Liver (tissue), 3 donors: ENCODE measurements at regions not wholly inside any gene's neighbourhood (a gene's known extent, or its start where the extent isn't known, plus 50 kb on each side); places are given as distances from the start of the nearest gene placed in this dataset.

ENCODE experiments used
- EGR1 ChIP-seq, 2 donors: IDR thresholded peaks; 2 replicates each; pipeline ENCODE4 v1.6.1; 2016 to 2018; ENCODE audit warnings: antibody characterized with exemption in 2 of 2, low read depth in 2 of 2
- GABPA ChIP-seq, 2 donors: IDR thresholded peaks in 1 of 2; conservative IDR thresholded peaks in 1 of 2; 2 replicates each; pipeline ENCODE4 v1.6.1; 2016; ENCODE audit warnings: antibody characterized with exemption in 2 of 2, mild to moderate bottlenecking in 1 of 2, moderate library complexity in 1 of 2
- JUND ChIP-seq, 2 donors: IDR thresholded peaks; 2 replicates each; pipeline ENCODE4 v1.6.1; 2016; ENCODE audit warnings: antibody characterized with exemption in 2 of 2
- NR2F2 ChIP-seq: IDR thresholded peaks from 2 replicates; pipeline ENCODE4 v1.6.1; 2016; ENCODE audit warnings: antibody characterized with exemption
- RAD21 ChIP-seq, 2 donors: IDR thresholded peaks; 2 replicates each; pipeline ENCODE4 v1.6.1; 2016; ENCODE audit warnings: antibody characterized with exemption in 2 of 2, mild to moderate bottlenecking in 2 of 2
- TAF1 ChIP-seq: conservative IDR thresholded peaks from 2 replicates; pipeline ENCODE4 v1.6.1; 2016; ENCODE audit warnings: antibody characterized with exemption, mild to moderate bottlenecking
- YY1 ChIP-seq: IDR thresholded peaks from 2 replicates; pipeline ENCODE4 v1.6.1; 2016; ENCODE audit warnings: antibody characterized with exemption, mild to moderate bottlenecking
- TF ChIP-seq, protein P1 (sequence below): fragments of 150-350 bp; IDR thresholded peaks from 2 replicates; pipeline ENCODE4 v1.5.1; 2017; ENCODE audit warnings: improper control_type of control experiment, low read depth, low read length; ENCODE audit not compliant: missing input control
- TF ChIP-seq, protein P2 (sequence below): IDR thresholded peaks from 2 replicates; pipeline ENCODE4 v1.6.1; 2016; ENCODE audit warnings: antibody characterized with exemption, mild to moderate bottlenecking
- TF ChIP-seq, protein P3 (sequence below): IDR thresholded peaks from 2 replicates; pipeline ENCODE4 v1.6.1; 2016; ENCODE audit warnings: antibody characterized with exemption
- donor health status: healthy.
- donor health status: healthy.

DNA sequence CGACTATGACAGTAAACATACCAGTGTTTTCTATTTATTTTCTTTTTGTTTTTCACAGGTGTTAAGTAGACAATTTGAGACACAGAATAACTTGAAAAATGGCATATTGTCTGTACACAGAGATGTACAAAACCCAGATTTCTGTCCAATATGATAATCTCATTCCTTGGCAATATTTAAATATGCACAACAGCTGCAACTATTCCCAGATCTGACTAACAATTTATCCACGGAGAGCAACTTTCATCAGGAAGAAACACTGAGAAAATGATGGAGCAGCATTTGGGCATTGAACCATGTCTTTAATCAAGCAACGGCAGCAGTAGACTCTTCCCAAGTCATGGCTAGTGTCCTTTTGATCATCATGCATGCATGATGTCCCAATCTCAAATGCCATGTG lies 452.6 kb downstream of the ZPLD1 start:
- TF ChIP-seq, protein P1, sequence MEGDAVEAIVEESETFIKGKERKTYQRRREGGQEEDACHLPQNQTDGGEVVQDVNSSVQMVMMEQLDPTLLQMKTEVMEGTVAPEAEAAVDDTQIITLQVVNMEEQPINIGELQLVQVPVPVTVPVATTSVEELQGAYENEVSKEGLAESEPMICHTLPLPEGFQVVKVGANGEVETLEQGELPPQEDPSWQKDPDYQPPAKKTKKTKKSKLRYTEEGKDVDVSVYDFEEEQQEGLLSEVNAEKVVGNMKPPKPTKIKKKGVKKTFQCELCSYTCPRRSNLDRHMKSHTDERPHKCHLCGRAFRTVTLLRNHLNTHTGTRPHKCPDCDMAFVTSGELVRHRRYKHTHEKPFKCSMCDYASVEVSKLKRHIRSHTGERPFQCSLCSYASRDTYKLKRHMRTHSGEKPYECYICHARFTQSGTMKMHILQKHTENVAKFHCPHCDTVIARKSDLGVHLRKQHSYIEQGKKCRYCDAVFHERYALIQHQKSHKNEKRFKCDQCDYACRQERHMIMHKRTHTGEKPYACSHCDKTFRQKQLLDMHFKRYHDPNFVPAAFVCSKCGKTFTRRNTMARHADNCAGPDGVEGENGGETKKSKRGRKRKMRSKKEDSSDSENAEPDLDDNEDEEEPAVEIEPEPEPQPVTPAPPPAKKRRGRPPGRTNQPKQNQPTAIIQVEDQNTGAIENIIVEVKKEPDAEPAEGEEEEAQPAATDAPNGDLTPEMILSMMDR = no peak
- TF ChIP-seq, protein P2, sequence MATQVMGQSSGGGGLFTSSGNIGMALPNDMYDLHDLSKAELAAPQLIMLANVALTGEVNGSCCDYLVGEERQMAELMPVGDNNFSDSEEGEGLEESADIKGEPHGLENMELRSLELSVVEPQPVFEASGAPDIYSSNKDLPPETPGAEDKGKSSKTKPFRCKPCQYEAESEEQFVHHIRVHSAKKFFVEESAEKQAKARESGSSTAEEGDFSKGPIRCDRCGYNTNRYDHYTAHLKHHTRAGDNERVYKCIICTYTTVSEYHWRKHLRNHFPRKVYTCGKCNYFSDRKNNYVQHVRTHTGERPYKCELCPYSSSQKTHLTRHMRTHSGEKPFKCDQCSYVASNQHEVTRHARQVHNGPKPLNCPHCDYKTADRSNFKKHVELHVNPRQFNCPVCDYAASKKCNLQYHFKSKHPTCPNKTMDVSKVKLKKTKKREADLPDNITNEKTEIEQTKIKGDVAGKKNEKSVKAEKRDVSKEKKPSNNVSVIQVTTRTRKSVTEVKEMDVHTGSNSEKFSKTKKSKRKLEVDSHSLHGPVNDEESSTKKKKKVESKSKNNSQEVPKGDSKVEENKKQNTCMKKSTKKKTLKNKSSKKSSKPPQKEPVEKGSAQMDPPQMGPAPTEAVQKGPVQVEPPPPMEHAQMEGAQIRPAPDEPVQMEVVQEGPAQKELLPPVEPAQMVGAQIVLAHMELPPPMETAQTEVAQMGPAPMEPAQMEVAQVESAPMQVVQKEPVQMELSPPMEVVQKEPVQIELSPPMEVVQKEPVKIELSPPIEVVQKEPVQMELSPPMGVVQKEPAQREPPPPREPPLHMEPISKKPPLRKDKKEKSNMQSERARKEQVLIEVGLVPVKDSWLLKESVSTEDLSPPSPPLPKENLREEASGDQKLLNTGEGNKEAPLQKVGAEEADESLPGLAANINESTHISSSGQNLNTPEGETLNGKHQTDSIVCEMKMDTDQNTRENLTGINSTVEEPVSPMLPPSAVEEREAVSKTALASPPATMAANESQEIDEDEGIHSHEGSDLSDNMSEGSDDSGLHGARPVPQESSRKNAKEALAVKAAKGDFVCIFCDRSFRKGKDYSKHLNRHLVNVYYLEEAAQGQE = no peak
- TF ChIP-seq GABPA (IDR thresholded peaks at IDR 0.05 in 1 of 2, conservative IDR thresholded peaks at IDR 0.05 in 1 of 2) = no peak
- TF ChIP-seq, protein P3, sequence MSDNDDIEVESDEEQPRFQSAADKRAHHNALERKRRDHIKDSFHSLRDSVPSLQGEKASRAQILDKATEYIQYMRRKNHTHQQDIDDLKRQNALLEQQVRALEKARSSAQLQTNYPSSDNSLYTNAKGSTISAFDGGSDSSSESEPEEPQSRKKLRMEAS = no peak
- TF ChIP-seq EGR1 (IDR thresholded peaks at IDR 0.05; ENCODE audit: low read depth in 2 of 2) = no peak
- no peak for TF ChIP-seq RAD21 (IDR thresholded peaks at IDR 0.05)
- no peak for TF ChIP-seq YY1
- TF ChIP-seq TAF1 = no peak
- no peak for TF ChIP-seq NR2F2
- no peak for TF ChIP-seq JUND (IDR thresholded peaks at IDR 0.05)
